GM10266 (cell line): ENCODE measurements at regions not wholly inside any gene's neighbourhood (a gene's known extent, or its start where the extent isn't known, plus 50 kb on each side); places are given as distances from the start of the nearest gene placed in this dataset.
A peak's percentile ranks its signal among the peaks of the same experiment; 100 is the strongest.

Experiments
- DNase-seq: peaks from one replicate; pipeline ENCODE4 v3.0.0; 2012; ENCODE audit errors: extremely low spot score
- CTCF ChIP-seq: IDR thresholded peaks from 2 replicates; pipeline ENCODE4 v1.5.1; 2012; ENCODE audit warnings: mild to moderate bottlenecking, low read depth; ENCODE audit not compliant: control insufficient read depth, insufficient read depth; ENCODE audit errors: missing control alignments

- TF ChIP-seq CTCF, result no peak
These were observed 116.1 kb upstream of the RAB4A start for GRCh38 chr1:229154811-229155210.

GRCh38 chr1:229155472-229155871, 115.4 kb upstream of the RAB4A start:
- DNase-seq, result no peak
- TF ChIP-seq CTCF, result no peak

More at GRCh38 chr1:229154811-229155210, 116.1 kb upstream of the RAB4A start:
- DNase-seq, result no peak

GRCh38 chr1:229156872-229157271, 114.0 kb upstream of the RAB4A start:
- peak; percentile 18 for TF ChIP-seq CTCF
- DNase-seq, result no peak

GRCh38 chr1:229157480-229157879, 113.4 kb upstream of the RAB4A start:
- TF ChIP-seq CTCF, result no peak
- no peak for DNase-seq

GRCh38 chr1:229158341-229158921, 112.5 kb upstream of the RAB4A start:
- no peak for TF ChIP-seq CTCF
- DNase-seq, result no peak

- no peak for TF ChIP-seq CTCF
- no peak for DNase-seq
These were observed 112.0 kb upstream of the RAB4A start for GRCh38 chr1:229158927-229159326.

- no peak for DNase-seq
- no peak for TF ChIP-seq CTCF
These were observed 111.0 kb upstream of the RAB4A start for GRCh38 chr1:229159668-229160544.
